Caco-2 (cell line): ENCODE measurements at regions not wholly inside any gene's neighbourhood (a gene's known extent, or its start where the extent isn't known, plus 50 kb on each side); places are given as distances from the start of the nearest gene placed in this dataset.

Source experiments
- BruUV-seq: library from RNA; stranded (reverse); fragments of 400-500 nt; replicated peaks from 2 replicates; lab custom pipeline; 2021; lab: Mats Ljungman, UMichigan
- CTCF ChIA-PET: fragments of 300-600 bp; sonication (Branson Sonifier 250); formaldehyde crosslinking; loops from one replicate; lab custom pipeline; 2022; ENCODE audit warnings: antibody characterized with exemption; lab: Charles Lee
- POLR2A ChIA-PET: fragments of 300-600 bp; sonication (Branson Sonifier 250); formaldehyde crosslinking; loops from one replicate; lab custom pipeline; 2022; ENCODE audit warnings: antibody characterized with exemption; lab: Charles Lee
- DNase-seq, 2 experiments: peaks; one replicate each; pipeline versions ENCODE4 v3.0.0 to v3.0.0-alpha.2; 2020 to 2022
- H3K27me3 ChIP-seq: replicated peaks from 2 replicates; pipeline ENCODE4 v1.6.0; 2011; ENCODE audit warnings: low read length; ENCODE audit not compliant: control insufficient read depth, insufficient read depth
- H3K36me3 ChIP-seq: 2 replicates; pipeline ENCODE4 v1.5.1; 2011; ENCODE audit warnings: low read length; ENCODE audit not compliant: control insufficient read depth, insufficient read depth
- H3K4me1 ChIP-seq: fragments of 250-450 bp; sonication (Bioruptor Pico); 2 replicates; pipeline ENCODE4 v1.5.1; 2020; ENCODE audit warnings: mild to moderate bottlenecking
- H3K4me3 ChIP-seq: 2 replicates; pipeline ENCODE4 v1.5.1; 2011; ENCODE audit warnings: low read depth, mild to moderate bottlenecking, control low read depth, low read length
- H3K9me3 ChIP-seq: fragments of 250-450 bp; sonication (Bioruptor Pico); 2 replicates; pipeline ENCODE4 v1.5.1; 2020; ENCODE audit warnings: mild to moderate bottlenecking, moderate library complexity
- H3K27ac Mint-ChIP-seq: one replicate; pipeline ENCODE4 v1.8.0; 2022; ENCODE audit warnings: mixed read lengths; ENCODE audit not compliant: unreplicated experiment
- H3K27me3 Mint-ChIP-seq: one replicate; pipeline ENCODE4 v1.8.0; 2022; ENCODE audit warnings: mixed read lengths; ENCODE audit not compliant: insufficient read depth, unreplicated experiment
- H3K36me3 Mint-ChIP-seq: one replicate; pipeline ENCODE4 v1.8.0; 2022; ENCODE audit warnings: mild to moderate bottlenecking, mixed read lengths; ENCODE audit not compliant: insufficient read depth, unreplicated experiment
- H3K4me1 Mint-ChIP-seq: one replicate; pipeline ENCODE4 v1.8.0; 2022; ENCODE audit warnings: low read depth, mixed read lengths; ENCODE audit not compliant: unreplicated experiment
- H3K4me3 Mint-ChIP-seq: one replicate; pipeline ENCODE4 v1.8.0; 2022; ENCODE audit warnings: mild to moderate bottlenecking, moderate library complexity, mixed read lengths; ENCODE audit not compliant: unreplicated experiment
- H3K9me3 Mint-ChIP-seq: one replicate; pipeline ENCODE4 v1.8.0; 2022; ENCODE audit warnings: mixed read lengths; ENCODE audit not compliant: unreplicated experiment
- intact Hi-C: fragments of 100-400 bp; cut with micrococcal nuclease; formaldehyde crosslinking; loops from one replicate; pipeline ENCODE4 v1.10.0; 2022; ENCODE audit not compliant: unreplicated experiment
- TF ChIP-seq, protein P1 (sequence below), 2 experiments: fragments of 200-600 bp in 1 of 2; IDR thresholded peaks; 1 replicate in 1 of 2; 2 replicates in 1 of 2; pipeline versions ENCODE4 v1.5.1 to v1.8.0; 2011 to 2022; ENCODE audit warnings: antibody characterized with exemption in 1 of 2, control low read depth in 1 of 2, inconsistent platforms in 1 of 2, low read depth in 1 of 2, low read length in 1 of 2, mild to moderate bottlenecking in 1 of 2, moderate library complexity in 1 of 2; ENCODE audit not compliant: insufficient read depth in 1 of 2, severe bottlenecking in 1 of 2, unreplicated experiment in 1 of 2

DNA sequence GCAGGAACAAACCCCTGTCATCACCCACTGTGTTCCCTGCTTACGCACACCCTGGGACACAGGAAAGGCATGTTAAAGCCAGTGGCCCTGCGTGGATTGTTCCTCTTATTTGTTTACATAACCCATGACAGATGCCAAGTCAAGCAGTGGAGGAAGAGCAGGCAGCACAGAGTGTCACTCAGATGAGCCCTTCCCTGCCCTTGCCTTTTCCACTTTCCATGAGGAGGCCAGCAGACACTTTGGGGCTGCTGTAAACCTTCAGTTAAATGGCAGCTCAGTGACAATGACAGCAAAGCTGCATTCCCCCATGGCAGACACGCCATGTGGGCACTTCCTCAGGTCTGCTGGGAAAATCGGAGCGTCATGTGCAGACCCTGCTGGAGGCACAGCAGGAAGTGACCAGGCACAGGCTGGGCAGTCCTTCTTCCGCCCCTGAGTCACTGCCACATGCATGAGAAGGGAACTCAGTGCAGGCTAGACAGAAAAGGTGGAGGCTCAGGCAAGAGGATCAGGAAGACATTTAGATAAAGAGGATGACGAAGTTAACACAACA lies 216.8 kb upstream of the PIK3R1 start:
- intact Hi-C loops = no loop called here
- Histone ChIP-seq H3K27me3 (no peaks in the 10 kb centered on the region), H3K4me1 (no peaks in the 10 kb centered on the region), H3K4me3 (no peak overlapping the region), H3K9me3 (peaks cover 4% of the 10 kb centered on the region; the same call in 1 of the 2 replicates), H3K36me3 (no peaks in the 10 kb centered on the region)
- H3K27me3 Mint-ChIP-seq = no peaks in the 10 kb centered on the region
- no peak for DNase-seq
- no peak overlapping the region for H3K4me3 Mint-ChIP-seq
- no peak overlapping the region for H3K27ac Mint-ChIP-seq
- BruUV-seq = no TSS peak
- TF ChIP-seq, protein P1, sequence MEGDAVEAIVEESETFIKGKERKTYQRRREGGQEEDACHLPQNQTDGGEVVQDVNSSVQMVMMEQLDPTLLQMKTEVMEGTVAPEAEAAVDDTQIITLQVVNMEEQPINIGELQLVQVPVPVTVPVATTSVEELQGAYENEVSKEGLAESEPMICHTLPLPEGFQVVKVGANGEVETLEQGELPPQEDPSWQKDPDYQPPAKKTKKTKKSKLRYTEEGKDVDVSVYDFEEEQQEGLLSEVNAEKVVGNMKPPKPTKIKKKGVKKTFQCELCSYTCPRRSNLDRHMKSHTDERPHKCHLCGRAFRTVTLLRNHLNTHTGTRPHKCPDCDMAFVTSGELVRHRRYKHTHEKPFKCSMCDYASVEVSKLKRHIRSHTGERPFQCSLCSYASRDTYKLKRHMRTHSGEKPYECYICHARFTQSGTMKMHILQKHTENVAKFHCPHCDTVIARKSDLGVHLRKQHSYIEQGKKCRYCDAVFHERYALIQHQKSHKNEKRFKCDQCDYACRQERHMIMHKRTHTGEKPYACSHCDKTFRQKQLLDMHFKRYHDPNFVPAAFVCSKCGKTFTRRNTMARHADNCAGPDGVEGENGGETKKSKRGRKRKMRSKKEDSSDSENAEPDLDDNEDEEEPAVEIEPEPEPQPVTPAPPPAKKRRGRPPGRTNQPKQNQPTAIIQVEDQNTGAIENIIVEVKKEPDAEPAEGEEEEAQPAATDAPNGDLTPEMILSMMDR (IDR thresholded peaks at IDR 0.05; ENCODE audit: insufficient read depth in 1 of 2, low read depth in 1 of 2, low read length in 1 of 2, severe bottlenecking in 1 of 2, unreplicated experiment in 1 of 2) = no peak
- H3K36me3 Mint-ChIP-seq = no peaks in the 10 kb centered on the region
- ChIA-PET POLR2A (no interaction called here), CTCF (interaction anchor here (0.7 kb wide), 1 partner anchor 34 kb away, joined by 6 read pairs; no protein-coding TSS in a partner anchor)
- peaks cover 13% of the 10 kb centered on the region for H3K9me3 Mint-ChIP-seq
- no peaks in the 10 kb centered on the region for H3K4me1 Mint-ChIP-seq

DNA sequence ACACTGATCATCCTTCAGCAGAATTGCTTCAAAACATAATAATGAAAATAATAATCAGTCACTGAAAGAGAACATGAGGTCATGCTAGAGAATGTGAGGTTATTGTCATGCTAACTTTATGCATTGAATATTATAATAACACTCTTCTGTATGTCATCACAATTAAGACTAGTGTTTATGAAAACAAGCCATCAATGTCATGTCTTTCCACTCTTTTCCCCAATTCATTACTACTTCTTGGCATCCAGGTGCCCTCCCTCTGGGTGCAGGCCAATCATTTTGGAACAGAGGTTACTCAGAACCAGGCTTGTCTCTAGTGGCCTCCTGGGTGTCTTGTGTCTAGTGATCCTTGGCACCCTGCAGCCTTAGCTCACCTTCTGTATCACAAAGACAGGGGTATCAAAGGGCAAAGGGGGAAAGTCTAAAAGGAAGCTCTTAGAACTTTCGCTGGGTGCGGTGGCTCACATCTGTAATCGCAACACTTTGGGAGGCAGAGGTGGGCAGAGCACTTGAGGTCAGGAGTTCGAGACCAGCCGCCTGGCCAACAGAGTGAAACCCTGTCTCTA lies 217.6 kb upstream of the PIK3R1 start:
- no peaks in the 10 kb centered on the region for H3K4me1 Mint-ChIP-seq
- DNase-seq = no peak
- H3K4me3 ChIP-seq = no peak overlapping the region
- BruUV-seq = no TSS peak
- ChIA-PET POLR2A (no interaction called here), CTCF (no interaction called here)
- H3K9me3 Mint-ChIP-seq = peaks cover 10% of the 10 kb centered on the region
- no peaks in the 10 kb centered on the region for H3K36me3 ChIP-seq
- H3K27ac Mint-ChIP-seq = no peak overlapping the region
- no peaks in the 10 kb centered on the region for H3K4me1 ChIP-seq
- no peak overlapping the region for H3K4me3 Mint-ChIP-seq
- TF ChIP-seq, protein P1 (IDR thresholded peaks at IDR 0.05; ENCODE audit: insufficient read depth in 1 of 2, low read depth in 1 of 2, low read length in 1 of 2, severe bottlenecking in 1 of 2, unreplicated experiment in 1 of 2) = no peak
- intact Hi-C loops = no loop called here
- H3K36me3 Mint-ChIP-seq = no peaks in the 10 kb centered on the region
- H3K9me3 ChIP-seq = peaks cover 4% of the 10 kb centered on the region; the same call in 1 of the 2 replicates
- no peaks in the 10 kb centered on the region for H3K27me3 Mint-ChIP-seq
- H3K27me3 ChIP-seq = no peaks in the 10 kb centered on the region

DNA sequence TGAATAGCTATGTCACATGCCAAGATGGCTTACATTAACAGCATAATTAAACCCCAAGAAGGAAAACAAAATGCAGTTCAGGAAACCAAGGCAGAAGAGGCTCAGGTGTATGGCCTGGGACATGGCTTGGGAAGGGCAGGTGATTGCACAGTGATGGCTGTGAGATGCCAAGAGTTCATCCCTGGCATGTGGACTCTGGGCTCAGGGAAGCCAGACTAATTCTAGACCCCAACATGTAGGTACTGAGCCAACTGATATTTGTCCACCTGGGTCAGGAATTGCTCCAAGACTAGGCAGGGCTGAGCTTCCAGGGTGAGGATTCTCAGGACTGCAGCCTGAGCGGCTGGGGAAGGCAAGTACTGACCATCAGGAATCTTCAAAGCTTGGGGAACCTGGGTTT lies 218.4 kb upstream of the PIK3R1 start:
- POLR2A ChIA-PET = no interaction called here
- no peak overlapping the region for H3K27ac Mint-ChIP-seq
- no peaks in the 10 kb centered on the region for H3K4me1 ChIP-seq

More for the DNA sequence above, 218.4 kb upstream of the PIK3R1 start:
- H3K4me3 ChIP-seq = no peak overlapping the region
- Mint-ChIP-seq H3K27me3 (no peaks in the 10 kb centered on the region), H3K36me3 (no peaks in the 10 kb centered on the region), H3K4me1 (no peaks in the 10 kb centered on the region), H3K4me3 (no peak overlapping the region), H3K9me3 (peaks cover 3% of the 10 kb centered on the region)
- TF ChIP-seq, protein P1 (IDR thresholded peaks at IDR 0.05; ENCODE audit: insufficient read depth in 1 of 2, low read depth in 1 of 2, low read length in 1 of 2, severe bottlenecking in 1 of 2, unreplicated experiment in 1 of 2) = no peak
- no peak for DNase-seq
- peaks cover 4% of the 10 kb centered on the region; the same call in 1 of the 2 replicates for H3K9me3 ChIP-seq
- CTCF ChIA-PET = no interaction called here
- intact Hi-C loops = no loop called here
- no peaks in the 10 kb centered on the region for H3K36me3 ChIP-seq
- no peaks in the 10 kb centered on the region for H3K27me3 ChIP-seq
- no TSS peak for BruUV-seq
